ENCODE measurements at regions not wholly inside any gene's neighbourhood (a gene's known extent, or its start where the extent isn't known, plus 50 kb on each side); places are given as distances from the start of the nearest gene placed in this dataset.

DNA sequence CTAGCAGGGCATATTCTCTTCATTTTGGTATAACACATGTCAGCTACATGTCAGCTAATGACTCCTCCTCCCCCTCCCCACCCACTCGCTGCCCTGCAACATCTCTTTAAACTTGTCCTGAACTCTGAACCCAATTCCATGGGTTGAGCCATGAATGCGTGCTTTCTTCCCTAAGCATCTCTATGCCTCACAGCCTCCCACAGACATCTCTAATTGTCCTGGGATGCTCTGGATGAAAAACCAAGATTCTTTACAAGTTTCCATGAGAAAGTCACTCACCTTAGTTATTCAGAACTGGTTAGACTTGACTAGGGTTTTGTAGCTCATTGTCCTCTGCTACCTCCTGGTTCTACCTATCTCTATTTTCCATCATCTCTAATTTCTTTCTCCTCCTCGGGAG is 629.1 kb downstream of the TBL1XR1 start:
- DNase-seq, result no peak

DNA sequence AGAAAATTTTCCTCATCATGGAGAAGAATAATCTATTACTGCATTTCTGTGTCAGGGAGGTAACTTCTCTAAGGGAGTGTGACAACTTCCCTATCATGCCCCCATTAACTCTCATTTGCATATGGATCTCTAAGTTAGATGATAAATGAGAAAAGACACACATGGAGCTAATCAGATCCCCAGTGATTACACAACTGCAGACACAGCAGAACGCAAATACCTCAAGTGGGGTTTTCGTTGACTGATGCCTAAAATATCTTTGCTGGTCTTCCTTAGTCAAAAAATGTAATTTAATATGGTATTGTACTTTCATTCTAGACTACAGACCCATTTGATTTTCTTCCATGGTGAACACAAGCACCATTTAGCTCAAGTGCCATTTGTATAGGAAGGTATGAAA is 630.5 kb downstream of the TBL1XR1 start:
- no peak for DNase-seq

DNA sequence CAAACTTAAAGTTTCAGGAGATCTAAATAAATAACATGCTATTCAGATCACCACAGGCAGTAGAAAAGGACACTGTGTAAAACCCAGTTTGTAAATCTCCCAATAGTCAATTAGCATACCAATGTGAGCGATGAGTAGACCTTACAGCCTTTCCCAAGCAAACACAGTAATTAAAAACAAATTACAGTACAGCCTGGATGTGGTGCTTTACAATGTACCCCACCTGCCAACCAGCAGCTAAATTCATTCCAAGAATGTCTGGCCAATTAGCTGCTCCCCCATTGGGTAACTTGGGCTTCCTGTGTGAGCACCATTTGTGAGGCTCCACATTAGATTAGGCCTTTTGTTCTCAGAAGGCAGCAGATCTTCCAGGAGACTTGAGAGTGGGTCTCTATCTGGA is 635.0 kb downstream of the TBL1XR1 start:
- no peak for DNase-seq

DNA sequence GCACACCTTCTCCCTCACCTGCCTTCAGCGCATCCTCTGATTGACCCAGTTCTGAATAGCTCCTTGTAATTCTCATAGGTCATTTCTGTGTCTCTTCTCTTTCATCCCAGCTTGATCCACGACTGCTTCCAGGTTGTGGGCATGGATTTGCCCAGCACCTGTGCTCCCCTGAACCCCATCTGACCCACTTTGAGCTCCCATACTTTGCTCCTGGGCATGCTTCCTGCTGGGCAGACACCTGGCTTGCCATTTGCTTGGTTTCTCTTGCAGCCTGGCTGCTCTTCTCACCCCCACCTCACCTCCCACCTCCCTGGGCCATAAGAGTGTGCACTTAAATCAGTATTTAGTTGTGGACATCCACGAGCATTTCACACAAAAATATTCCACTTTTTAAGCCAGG is 635.5 kb downstream of the TBL1XR1 start:
- no peak for DNase-seq

DNA sequence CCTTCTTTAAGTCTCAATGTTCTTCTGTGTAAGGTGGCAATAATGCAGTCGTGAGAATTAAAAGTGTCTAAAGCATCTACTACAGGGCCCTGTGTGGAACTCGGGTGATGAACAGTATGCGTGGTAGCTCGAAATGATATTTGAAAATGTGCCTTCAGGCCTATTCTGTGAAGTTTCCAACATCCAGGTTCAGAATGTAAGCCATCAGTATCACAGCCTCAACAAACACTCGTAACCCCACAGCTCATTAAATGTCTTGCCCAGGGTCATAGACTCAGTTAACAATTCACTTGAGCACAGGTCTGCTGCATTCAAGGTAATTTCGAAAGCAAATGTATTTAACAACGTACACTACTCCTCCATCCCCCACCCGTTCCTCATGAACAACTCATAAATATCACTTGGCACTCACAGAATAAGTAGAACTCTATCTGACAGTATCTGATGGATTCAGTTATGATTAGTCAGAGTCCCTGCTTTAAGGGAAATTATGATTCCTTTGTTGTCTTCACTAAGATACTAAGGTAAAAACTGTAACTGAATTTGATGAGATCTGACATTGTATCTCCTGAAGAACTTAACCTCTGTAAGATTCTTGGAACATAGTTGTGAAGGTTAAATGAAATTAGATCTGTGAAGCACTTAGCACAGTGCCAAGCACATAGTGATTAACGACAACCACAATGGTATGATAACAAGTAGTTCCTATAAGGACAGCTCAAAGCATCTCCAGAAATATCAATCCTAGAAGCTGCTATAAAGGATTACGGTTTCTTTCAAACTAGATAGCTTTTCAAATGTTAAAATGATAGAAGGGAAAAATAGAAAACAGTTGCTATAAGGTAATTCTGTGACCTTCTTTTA is 642.3 kb downstream of the TBL1XR1 start:
- DNase-seq, result peak in 3 of 56 donors; percentile 1 to 41 (median 2)

DNA sequence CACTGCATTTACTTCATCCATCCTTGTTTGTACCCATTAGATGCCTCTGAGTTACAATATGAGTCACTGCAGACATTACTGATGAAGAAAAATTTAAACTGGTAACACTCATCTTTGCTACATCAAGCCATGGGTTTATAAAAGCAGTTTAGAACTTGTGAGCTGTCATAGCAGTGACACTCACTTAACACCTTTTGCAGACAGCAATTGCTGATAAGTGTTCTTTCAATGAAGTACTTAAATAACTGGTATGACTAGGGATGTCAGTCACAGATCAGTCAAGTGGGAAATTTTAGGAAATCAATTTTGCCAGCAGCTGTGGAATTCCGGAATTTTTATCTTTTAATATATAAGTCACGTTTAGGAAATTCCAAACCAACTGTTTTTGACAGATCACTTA is 643.0 kb downstream of the TBL1XR1 start:
- DNase-seq, result peak in 2 of 56 donors; percentile 17 to 27

DNA sequence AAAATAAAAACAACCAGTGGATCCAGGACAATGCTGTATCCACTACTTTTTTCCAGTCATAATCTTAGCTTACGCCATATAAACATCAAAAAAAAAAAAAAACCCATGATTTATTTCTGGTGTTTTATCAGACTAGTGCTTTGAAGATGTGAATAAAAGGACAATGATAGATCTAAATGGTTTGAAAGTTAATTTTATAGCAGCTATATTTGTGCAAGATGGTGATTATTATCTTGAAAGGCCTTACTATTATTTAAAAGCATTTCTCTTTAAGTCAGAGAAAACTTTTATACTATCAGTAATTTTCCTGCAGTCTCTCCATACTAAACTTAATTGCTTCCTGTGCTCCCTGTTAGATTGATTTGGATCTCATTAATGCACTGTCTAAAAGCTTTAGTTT is 670.3 kb downstream of the TBL1XR1 start:
- DNase-seq, result no peak

DNA sequence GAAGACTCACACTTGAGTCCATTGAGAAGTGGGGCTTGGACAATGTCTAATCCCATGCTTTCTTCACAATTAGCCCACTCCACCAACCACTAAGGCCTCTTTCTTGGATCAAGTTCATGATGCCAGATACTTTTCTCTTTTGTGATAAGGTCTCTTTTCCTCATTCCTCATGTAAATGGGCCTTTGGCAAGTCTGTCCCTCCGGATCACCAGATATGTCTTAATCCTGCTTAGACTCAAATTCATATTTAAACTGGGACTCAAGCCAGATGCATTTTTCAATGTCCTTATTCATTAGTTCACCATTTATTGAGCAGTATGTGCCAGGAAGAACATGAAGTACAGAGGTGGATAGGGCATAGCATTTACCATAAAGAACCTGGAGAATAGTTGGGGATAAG is 671.1 kb downstream of the TBL1XR1 start:
- no peak for DNase-seq

DNA sequence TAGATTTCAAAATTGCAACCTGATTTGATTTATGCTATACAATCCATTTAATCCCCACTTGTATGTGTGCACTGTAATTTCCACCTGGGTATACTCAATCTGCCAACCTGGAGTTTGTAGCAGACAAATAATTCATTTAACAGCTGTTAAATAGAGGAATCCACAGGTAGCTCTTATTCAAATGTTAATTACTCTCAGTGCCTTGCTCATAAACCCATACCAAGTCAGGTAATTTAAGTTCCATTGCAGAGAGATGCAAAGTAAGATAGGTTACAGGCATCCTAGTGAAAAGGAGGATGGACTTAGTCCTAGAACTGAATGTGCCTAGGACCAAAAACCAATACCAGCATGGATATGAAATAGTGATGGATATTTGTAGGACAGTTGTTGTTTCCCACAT is 674.2 kb downstream of the TBL1XR1 start:
- no peak for DNase-seq

DNA sequence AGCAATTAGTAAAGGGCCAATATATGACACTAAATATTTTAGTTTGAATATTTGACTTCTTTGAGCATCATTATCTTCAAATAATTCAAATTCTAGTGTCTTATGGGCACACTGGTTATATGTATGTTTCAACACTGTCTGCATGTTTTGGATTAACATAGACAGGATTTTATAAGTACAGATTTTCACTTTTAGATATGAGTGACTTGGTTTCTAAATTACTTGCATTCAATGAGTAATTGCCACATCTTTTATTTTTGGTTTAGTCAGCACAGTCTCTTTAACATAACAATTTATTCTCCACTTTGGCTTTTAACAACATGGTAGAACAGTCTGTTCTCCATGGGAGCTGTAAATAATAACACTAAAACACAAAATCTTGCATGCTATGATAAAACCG is 674.8 kb downstream of the TBL1XR1 start:
- DNase-seq, result no peak

DNA sequence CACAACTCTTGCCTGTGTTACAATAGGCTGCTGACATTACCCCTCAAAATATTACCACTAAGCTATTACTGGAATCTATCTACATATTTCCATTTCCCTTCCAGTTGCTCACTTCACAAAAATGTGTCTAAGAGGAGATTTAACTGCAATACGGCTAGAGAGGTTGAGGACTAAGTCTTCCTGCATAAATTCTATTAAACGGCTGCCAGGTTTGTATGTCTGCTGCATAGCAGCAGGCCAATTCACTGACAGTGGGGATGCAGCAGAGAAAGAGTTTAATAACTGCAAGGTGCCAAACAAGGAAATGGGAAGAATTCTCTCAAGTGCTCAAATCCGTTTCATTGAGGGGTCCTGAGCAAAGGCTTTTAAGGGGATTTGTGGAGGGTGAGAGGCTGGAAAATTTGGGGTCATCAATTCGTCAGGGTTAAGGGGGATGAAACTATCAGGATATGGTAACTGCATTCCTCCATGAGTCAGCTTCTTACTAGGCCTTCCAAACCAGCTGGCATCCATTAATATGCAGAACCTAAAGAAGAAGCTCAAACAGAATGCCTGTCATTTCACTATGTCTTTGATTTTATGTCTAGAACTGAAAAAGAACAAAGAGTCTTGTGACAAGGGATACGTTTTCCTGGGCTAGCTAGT is 675.6 kb downstream of the TBL1XR1 start:
- no peak for DNase-seq

DNA sequence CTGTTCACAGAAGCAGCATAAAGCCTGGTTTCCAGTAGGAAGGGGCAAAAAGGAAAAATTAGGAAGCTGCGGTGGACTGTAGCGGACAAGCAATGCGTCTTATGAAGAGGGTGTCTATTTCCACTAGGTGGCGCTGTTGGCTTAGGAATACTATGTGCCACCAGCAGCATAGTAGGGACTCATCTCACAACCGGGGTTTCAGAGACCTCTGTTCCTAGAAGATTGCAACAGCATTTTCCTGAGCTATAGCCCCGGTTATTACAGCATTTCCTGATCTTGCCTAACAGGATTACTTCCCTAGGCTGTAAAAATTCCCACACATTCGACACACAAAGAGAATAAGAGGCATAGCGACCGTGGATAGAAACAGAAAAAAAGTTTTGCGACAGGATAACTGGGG is 683.0 kb downstream of the TBL1XR1 start:
- DNase-seq, result peak in 4 of 56 donors; percentile 1 to 3 (median 2)

DNA sequence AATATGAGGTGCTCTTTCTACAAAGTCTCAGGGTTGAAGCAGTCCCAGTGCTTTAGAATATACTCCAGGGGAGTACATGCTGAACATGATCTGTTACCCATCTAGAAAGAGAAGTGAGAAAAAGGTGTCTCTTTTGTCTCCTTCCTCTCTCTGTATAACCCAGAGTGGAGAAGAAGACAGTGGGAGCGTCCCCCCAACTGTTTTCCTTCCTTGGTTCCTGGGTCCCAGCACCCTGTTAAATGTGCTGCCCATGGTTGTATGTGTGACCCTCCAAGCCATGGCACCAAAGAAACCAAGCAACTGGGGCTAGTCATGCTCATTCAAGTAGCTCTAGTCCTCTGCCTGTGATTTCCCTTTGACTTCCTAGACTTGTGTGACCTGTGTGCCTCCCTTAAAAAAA is 683.7 kb downstream of the TBL1XR1 start:
- no peak for DNase-seq

DNA sequence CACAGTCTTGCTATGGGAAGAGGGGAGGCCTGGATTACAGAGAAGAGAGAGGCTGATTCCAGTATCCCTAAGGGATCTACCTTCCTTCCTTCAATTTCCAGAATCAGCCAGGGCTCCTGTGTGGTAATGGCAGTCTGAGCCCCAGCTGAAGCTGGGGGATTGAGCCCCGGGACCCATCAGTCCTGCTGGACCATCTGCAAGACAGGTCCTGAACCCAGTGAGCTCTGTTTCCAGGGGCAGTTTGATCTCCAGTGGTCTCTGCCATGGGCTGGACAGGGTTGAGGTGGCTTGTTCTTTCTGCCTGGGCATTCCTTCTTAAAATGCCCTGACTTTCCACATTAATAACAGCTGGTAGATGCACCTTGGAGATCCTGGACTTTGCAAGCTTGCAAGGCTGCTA is 685.2 kb downstream of the TBL1XR1 start:
- no peak for DNase-seq

DNA sequence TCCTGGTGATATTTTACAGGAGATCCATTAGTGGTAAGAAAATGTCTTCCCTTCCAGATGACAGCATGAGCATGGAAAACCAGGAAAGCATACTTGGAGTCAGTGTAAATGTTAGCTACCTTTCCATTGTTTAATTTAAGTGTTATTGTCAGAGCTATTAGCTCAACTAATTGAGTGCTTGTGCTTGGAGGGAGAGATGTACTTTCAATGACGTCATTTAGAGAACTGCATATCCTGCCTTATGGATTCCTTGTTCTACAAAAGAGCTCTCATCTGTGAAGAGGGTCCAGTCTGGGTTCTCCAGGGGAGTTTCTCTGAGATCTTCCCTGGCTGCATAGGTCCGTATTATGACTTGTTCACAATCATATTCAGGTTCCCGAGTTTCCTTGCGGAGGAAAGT is 687.2 kb downstream of the TBL1XR1 start:
- DNase-seq, result no peak

DNA sequence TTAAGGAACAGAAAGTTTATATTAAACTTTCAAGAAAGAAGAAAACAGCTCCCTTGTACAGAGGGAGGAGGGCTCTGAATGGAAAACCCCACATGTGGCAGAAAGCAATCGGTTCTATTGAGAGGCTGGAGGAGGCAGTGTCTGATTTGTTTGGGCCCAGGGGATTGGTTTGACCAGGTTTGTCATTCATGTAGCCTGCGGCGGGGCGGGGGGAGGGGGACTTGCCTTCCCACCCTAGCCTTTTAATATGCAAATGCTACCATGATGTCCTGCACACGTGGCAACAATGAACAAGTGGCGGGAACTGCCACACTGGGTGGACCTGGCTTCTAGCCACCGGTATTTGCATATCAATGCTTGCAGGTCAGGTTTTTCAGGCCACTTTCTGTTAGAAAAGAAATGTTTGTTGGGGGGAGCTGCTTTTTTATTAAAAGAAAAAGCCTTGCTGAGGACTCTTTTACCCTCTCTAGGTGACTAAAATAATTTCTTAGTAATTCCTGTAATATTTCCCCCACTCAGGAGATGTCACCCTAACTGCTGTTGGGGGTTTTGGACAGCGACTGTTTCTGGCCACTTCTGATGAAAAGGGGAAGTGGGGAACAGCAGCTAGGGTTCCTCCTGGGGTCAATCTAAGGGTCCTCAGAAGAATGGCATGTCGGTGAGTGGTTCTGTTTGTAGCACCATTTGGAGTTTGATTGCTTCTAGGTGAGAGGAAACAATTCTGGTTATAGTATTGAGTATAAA is 691.2 kb downstream of the TBL1XR1 start:
- DNase-seq, result peak in 1 of 56 donors; percentile 14

DNA sequence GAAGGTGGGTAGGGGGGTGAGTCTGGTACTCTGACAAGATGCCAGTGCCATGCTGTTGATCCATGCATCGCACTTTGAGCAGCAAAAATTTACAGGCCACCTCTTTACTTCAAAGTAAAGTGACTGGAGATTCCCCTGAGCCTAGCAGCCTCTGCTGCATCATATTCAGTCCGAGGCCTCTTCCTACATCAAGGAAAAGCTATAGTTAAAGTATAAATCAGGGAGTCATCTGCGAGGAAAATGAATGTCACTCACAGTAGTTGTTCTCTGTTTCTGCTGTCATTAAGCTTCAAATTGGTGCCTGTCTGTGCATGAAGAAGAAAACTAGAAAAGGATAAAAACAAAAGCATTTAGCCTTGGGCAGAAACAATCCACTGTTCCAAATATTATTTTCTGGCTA is 706.2 kb downstream of the TBL1XR1 start:
- DNase-seq, result no peak

DNA sequence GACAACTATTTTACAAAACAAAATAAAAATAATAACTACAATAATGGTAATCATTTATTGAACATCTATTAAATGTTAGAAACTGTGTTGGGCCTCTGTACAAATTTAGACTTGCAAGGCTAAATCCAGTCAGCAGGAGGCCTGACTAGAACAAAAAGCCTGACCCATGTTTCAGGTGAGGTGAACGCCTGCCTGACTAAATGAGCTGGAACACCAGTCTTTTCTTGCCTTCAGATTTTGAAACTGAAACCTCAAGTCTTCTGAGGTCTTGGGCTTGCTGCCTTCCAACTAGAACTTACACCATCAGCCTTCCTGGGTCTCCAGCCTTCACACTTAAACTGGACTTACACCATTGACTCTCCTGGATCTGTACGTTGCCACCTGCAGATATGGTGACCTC is 706.9 kb downstream of the TBL1XR1 start:
- DNase-seq, result no peak

DNA sequence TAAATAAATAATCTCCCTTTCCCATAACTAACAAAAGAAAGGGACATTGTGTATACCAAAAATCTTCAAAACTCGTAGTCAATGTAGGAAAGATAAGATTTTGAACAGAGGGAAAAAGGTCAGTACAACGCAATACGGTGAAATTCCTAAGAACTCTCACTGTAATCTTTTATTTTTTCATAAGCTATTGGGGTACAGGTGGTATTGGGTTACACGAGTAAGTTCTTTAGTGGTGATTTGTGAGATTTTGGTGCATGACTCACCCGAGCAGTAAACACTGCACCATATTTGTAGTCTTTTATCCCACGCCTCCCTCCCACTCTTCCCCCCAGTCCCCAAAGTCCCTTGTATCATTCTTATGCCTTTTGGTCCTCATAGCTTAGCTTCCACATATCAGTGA is 718.0 kb downstream of the TBL1XR1 start:
- no peak for DNase-seq

DNA sequence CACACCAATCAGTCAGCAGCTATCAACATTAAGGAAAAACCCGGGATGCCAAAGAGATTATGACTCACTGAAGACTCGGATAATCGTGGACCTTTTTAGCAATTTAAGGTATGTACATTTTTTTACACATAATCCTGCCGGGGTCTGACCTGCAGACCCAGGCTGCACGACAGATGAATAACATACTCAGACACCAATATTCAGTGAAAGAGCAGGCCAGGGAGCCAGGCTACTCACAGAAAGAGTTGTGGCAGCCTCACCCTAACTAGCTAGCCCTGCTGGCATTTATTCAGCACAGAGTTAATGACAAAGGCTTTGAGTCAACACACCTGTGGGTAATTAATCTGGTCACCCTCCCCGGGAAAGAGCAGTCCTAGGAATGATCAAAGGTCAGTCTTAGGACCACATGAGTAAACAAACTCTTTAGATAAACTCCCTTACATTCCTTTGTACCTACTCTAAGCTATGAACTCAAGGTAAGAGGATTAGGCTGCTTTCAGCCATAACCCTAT is 727.5 kb downstream of the TBL1XR1 start:
- DNase-seq, result no peak

DNA sequence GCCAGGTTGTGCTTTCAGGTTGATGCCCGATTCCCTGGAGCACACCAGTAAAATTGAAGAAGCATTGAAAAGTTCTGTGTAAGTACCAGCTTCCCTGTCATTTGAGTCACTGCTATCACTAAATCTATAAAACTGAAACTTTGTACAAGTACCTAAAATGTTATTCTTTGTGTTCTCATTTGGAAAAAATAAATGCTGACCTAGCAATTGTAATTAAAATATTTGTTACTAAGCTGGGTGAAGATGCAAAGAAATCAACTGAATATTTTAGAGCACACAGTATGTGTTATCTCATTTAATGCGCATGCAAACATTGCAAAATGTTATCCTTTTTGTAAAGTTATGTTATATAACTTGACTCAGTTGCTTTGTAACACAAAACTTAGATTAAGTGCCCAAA is 733.7 kb downstream of the TBL1XR1 start:
- no peak for DNase-seq

DNA sequence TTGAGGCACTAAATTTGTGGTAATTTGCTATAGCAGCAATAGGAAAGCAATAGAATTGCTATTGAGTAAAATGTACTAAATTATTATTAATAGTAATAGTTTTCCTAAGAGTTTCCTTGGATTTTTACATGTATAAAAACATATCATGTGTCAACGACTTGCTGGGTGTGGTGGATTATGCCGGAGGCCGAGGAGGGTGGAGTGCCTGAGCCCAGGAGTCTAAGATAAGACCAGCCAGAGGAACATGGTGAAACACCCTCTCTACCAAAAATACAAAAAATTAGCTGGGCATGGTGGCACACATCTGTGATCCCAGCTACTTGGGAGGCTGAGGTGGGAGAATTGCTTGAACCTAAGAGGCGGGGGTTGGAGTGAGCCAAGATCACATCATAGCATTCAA is 749.9 kb downstream of the TBL1XR1 start:
- DNase-seq, result no peak
